ENCODE measurements at regions not wholly inside any gene's neighbourhood (a gene's known extent, or its start where the extent isn't known, plus 50 kb on each side); places are given as distances from the start of the nearest gene placed in this dataset.

DNA sequence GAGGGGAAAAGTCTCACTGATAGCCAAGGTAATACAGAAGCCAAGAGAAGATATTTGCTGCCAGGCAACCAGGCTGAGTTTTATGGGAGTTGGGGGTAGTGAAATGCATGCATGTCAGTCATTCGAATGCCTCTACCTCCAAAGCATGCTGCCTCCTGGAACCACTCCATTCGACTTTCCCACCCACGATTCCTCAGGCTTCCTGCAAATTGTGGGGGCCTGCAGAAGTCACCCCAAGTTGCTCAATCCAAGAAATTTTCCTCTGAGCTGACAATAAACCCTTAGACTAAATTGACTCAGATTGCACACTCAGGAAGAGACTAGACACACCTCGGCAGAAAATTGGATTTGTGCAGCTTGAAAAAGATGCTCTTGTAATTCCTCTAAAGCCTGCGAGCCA is 73.6 kb upstream of the GRK3 start:
- POLR2A ChIA-PET (ENCODE audit: unreplicated experiment): no interaction called here
- H3K9me3 ChIP-seq (ENCODE audit: control insufficient read depth, insufficient read depth, low read length): 0 out of 2 replicates have a peak, but pooled peaks cover 2% of the 10 kb centered on the region
- H3K27ac ChIP-seq (ENCODE audit: insufficient read depth, low read length): no peak overlapping the region
- H2BK5ac ChIP-seq (ENCODE audit: low read depth, low read length, poor library complexity, severe bottlenecking): no peak overlapping the region
- H3K79me1 ChIP-seq (ENCODE audit: low read depth in 1 of 2, low read length in 2 of 2): no peaks in the 10 kb centered on the region
- H3K4me1 ChIP-seq (ENCODE audit: control insufficient read depth, insufficient read depth, low read length): 0 out of 2 replicates have a peak, but pooled peaks cover 5% of the 10 kb centered on the region
- H2BK120ac ChIP-seq (ENCODE audit: low read depth, low read length): no peak overlapping the region
- H2AFZ ChIP-seq (replicated peaks; ENCODE audit: low read length, poor library complexity): no peak overlapping the region
- dilution Hi-C loops (cut with HindIII; ENCODE audit: low sequenced_read_pairs, unreplicated experiment) (no loop called here), intact Hi-C loops (cut with micrococcal nuclease) (no loop called here), in situ Hi-C loops (cut with MboI; ENCODE audit: low sequenced_read_pairs) (no loop called here)
- H3K27me3 ChIP-seq (ENCODE audit: control insufficient read depth, insufficient read depth, low read length): no peaks in the 10 kb centered on the region; the same call in 1 of the 2 replicates
- TF ChIP-seq RCOR1 (IDR thresholded peaks at IDR 0.05; ENCODE audit: insufficient replicate concordance, low read length): no peak
- TF ChIP-seq NFE2L2 (IDR thresholded peaks at IDR 0.05; ENCODE audit: low read depth, low read length): no peak
- no peak for TF ChIP-seq CEBPB (IDR thresholded peaks at IDR 0.05; ENCODE audit: low read depth, low read length)
- no peak for TF ChIP-seq FOS (IDR thresholded peaks at IDR 0.05; ENCODE audit: low read depth, low read length)
- TF ChIP-seq, protein P1, sequence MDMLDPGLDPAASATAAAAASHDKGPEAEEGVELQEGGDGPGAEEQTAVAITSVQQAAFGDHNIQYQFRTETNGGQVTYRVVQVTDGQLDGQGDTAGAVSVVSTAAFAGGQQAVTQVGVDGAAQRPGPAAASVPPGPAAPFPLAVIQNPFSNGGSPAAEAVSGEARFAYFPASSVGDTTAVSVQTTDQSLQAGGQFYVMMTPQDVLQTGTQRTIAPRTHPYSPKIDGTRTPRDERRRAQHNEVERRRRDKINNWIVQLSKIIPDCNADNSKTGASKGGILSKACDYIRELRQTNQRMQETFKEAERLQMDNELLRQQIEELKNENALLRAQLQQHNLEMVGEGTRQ (IDR thresholded peaks at IDR 0.05; ENCODE audit: low read depth, low read length): no peak
- no peak for TF ChIP-seq RAD21 (IDR thresholded peaks at IDR 0.05; ENCODE audit: low read length)
- TF ChIP-seq, protein P2, sequence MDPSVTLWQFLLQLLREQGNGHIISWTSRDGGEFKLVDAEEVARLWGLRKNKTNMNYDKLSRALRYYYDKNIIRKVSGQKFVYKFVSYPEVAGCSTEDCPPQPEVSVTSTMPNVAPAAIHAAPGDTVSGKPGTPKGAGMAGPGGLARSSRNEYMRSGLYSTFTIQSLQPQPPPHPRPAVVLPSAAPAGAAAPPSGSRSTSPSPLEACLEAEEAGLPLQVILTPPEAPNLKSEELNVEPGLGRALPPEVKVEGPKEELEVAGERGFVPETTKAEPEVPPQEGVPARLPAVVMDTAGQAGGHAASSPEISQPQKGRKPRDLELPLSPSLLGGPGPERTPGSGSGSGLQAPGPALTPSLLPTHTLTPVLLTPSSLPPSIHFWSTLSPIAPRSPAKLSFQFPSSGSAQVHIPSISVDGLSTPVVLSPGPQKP (IDR thresholded peaks at IDR 0.05; ENCODE audit: borderline replicate concordance, low read depth, low read length): no peak
- TF ChIP-seq POLR2A (IDR thresholded peaks at IDR 0.05; ENCODE audit: low read depth, low read length): no peak
- no peak for TF ChIP-seq MAZ (IDR thresholded peaks at IDR 0.05; ENCODE audit: borderline replicate concordance, low read depth, low read length)
- TF ChIP-seq MXI1 (IDR thresholded peaks at IDR 0.05; ENCODE audit: borderline replicate concordance, low read depth, low read length): no peak
- no peak for TF ChIP-seq SMC3 (IDR thresholded peaks at IDR 0.05; ENCODE audit: low read depth, low read length)
- TF ChIP-seq BHLHE40 (IDR thresholded peaks at IDR 0.05; ENCODE audit: low read depth, low read length): no peak
- no peak for TF ChIP-seq RFX5 (IDR thresholded peaks at IDR 0.05; ENCODE audit: low read depth, low read length)
- TF ChIP-seq CHD1 (IDR thresholded peaks at IDR 0.05; ENCODE audit: low read depth, low read length): no peak
- TF ChIP-seq, protein P3, sequence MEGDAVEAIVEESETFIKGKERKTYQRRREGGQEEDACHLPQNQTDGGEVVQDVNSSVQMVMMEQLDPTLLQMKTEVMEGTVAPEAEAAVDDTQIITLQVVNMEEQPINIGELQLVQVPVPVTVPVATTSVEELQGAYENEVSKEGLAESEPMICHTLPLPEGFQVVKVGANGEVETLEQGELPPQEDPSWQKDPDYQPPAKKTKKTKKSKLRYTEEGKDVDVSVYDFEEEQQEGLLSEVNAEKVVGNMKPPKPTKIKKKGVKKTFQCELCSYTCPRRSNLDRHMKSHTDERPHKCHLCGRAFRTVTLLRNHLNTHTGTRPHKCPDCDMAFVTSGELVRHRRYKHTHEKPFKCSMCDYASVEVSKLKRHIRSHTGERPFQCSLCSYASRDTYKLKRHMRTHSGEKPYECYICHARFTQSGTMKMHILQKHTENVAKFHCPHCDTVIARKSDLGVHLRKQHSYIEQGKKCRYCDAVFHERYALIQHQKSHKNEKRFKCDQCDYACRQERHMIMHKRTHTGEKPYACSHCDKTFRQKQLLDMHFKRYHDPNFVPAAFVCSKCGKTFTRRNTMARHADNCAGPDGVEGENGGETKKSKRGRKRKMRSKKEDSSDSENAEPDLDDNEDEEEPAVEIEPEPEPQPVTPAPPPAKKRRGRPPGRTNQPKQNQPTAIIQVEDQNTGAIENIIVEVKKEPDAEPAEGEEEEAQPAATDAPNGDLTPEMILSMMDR (conservative IDR thresholded peaks at IDR 0.05; ENCODE audit: low read depth, low read length): no peak
- no peak overlapping the region for H3K14ac ChIP-seq (replicated peaks; ENCODE audit: low read depth, low read length)
- H4K5ac ChIP-seq (ENCODE audit: low read depth, low read length): no peak overlapping the region
- DNase-seq (no peak), ATAC-seq (ENCODE audit: low read depth) (no peak)
- no peak overlapping the region for H3K56ac ChIP-seq (ENCODE audit: extremely low read depth, insufficient read depth, low read length)
- no peak overlapping the region for H2AK5ac ChIP-seq (ENCODE audit: low read depth, low read length)
- no peak overlapping the region for H3K9ac ChIP-seq (ENCODE audit: low read depth, low read length)
- H3K36me3 ChIP-seq (ENCODE audit: control insufficient read depth, insufficient read depth, low read length): peaks cover 8% of the 10 kb centered on the region; the same call in 1 of the 2 replicates
- H4K8ac ChIP-seq (ENCODE audit: low read depth in 2 of 2, low read length in 2 of 2): no peak overlapping the region
- no peak overlapping the region for H3K18ac ChIP-seq (ENCODE audit: low read depth, low read length)
- no peak overlapping the region for H3K4me3 ChIP-seq (ENCODE audit: insufficient read depth, low read depth, low read length)
- H4K91ac ChIP-seq (ENCODE audit: insufficient read depth, low read depth, low read length): no peak overlapping the region
- 94% methylated on average over 4 of the region's 5 CpGs; no CpG with 5 or more reads in 1 of the 2 experiments for WGBS, 2 experiments (ENCODE audit: extremely low coverage in 2 of 2, insufficient read length in 1 of 2)
- CTCF ChIA-PET: interaction anchor here (0.6 to 0.7 kb wide), 2 partner anchors 11 to 22 kb away, joined by 3 read pairs; no protein-coding TSS in a partner anchor
- H3K4me2 ChIP-seq (ENCODE audit: low read depth, low read length): no peak overlapping the region
- no TSS peak for BruUV-seq (replicated peaks)
- H2BK15ac ChIP-seq (ENCODE audit: low read depth, low read length): no peak overlapping the region
- no peak overlapping the region for H3K23ac ChIP-seq (ENCODE audit: low read depth, low read length)
- no peak overlapping the region for H3K4ac ChIP-seq (ENCODE audit: low read depth, low read length)
- 0 out of 2 replicates have a peak, but pooled peaks cover 2% of the 10 kb centered on the region for H3K9me1 ChIP-seq (ENCODE audit: insufficient read depth, low read length)
- H2AK9ac ChIP-seq (replicated peaks; ENCODE audit: low read depth, low read length, poor library complexity): no peak overlapping the region
- peaks cover 16% of the 10 kb centered on the region for H4K20me1 ChIP-seq (ENCODE audit: insufficient read depth, low read length)
- no peak overlapping the region for H2BK20ac ChIP-seq (ENCODE audit: low read depth, low read length)

Measured in IMR-90 (cell line).